RPMI8226 (cell line): ENCODE measurements at regions not wholly inside any gene's neighbourhood (a gene's known extent, or its start where the extent isn't known, plus 50 kb on each side); places are given as distances from the start of the nearest gene placed in this dataset.
"Not testable (repeated sequence)": the region's sequence is repeated elsewhere in the genome, so short reads cannot be mapped to it uniquely, and the experiment has no call there.

Source experiments
- DNase-seq: peaks from one replicate; pipeline ENCODE4 v3.0.0-alpha.2; 2015

DNA sequence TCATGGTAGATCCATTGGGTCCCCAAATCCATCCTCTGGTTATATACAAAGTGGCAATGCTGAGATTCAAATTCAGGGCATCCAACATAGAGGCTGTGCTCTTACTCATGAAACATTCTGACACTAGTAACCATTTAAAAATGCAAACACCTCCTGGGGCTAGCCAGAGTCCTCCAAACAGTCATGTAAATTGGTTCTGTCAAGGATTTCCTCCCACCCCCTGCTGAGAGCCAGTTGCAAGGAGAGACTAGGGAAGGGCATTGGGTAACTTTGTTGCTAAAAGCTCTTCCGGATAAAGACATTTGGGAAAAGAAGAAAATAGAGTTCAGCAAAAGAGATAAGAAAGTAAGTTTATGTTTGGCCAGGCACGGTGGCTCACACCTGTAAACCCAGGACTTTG lies 58.3 kb downstream of the ART5 start:
- DNase-seq, result not testable (repeated sequence)

DNA sequence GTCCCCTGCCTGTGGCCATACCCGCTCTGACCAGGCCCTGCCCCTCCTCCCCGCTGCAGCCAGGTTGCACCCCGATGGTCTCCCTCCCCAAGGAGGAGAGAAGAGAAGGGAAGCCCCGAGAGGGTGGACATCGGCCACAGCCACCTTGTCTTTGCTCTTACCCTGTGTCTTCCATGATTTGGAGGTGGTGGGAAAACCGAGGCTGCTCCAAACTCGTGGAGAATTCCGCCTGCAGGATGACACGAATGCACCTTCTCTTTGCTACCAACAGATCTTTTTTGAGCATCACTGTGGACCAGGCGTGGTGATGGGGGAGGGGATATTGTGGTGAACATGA lies 60.4 kb downstream of the ART5 start:
- DNase-seq, result not testable (repeated sequence)

DNA sequence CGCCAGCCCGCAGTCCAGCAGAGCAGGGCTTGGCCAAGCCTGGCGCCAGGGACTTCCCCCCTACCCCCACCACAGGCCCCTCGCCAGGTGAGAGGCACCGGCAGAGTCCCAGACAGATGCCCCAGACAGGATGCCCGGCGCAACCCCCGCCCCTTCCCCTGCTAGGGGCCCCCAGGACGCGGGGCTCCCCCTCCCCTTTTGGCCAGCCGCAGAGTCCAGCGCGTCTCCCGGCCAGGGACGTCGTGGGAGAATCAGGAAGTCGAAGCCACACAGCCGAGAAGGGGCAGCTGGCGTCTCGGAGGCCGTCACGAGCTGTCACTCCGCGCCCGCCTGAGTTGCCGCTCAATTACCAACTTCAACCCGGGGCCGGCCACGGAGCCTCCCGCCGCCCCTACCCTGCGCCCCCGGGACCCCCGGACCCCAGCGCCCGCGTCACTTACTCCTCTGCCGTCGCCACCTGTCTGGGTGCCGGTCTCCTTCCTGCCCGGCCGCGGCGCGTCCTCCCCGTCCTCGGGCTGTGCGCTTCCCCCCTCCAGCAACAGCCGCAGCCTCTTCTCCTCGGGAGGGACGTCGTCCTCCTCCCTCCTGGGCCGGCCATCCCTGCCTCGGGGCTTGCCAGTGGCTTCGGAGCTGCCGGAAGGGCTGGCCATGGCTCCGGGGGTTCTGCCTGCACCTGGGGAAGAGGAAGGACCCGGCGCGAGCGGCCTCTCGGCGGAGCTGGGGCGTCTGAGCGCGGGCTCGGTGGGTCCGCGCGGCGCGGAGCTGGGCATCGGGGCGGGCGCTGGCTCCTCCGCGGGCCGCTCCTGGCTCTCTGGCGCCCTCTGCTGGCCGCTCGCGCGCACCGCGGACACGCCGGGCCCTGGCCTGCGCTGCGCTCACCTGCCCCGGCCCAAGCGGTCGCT lies 61.1 kb downstream of the ART5 start:
- DNase-seq, result peak; percentile 30

DNA sequence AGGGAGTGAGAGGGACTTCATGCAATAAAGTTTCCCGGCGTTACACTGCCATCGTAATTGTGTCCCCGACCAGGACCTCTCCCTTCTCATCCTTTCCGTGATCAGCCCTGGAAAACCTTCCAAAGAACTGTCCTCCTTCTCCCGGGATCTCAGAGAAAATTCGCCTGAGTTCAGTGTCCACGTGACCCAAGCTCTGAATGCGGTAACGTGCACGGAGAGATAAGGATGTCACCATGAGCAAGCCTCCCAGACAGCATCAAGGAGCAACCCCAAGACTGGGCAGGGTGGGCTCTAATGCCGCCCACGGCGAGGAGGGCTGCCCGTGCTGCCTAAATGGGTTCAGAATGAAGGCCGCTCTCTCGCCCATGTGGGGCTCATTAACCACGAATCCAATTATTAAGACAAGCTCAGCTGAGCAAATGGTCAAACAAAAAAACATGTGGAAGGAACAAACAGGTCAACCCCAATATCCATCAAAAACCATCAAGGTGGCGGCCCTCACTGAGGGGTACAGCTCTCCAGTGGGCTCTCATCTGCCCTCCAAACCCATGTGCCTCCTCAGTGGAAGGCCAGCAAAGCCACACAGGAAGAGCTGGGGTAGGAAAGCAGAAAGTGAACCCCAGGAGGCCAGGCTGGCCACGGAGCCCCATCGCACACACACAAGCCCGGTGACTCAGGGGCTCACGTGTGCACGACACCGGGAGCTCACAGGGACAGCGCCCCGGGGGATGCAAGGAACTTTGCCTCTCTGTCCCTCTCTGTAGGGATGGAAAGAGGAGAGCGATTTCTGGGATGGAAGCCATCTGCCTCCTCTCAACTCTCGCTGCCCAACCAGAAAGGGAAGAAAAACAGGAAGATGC lies 62.0 kb downstream of the ART5 start:
- DNase-seq, result not testable (repeated sequence)

DNA sequence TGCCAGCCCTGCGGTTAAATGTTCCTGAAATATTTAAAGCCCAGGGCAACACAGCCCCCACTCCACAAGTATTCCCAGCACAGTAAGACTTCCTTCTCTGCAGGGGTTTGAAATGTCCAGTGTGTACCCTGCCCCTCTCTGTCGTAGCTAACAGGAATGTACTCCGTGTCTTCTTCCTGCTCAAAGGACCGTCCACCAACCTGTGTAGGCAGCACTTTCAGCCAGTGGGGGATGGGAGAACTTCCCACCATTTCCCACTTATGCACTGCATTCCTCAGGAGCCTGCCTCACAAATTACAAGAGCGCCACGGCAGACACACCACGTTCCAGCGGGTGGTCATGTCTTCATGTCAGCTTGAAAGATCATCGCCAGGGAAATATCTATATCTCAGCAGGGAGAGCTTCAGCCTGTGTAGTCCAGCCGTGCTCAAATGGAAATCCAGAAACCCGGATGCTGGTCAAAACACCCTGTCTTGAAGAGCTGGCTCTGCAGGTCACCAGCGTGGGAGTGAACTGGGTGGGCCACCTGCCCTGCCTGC lies 65.7 kb downstream of the ART5 start:
- not testable (repeated sequence) for DNase-seq

DNA sequence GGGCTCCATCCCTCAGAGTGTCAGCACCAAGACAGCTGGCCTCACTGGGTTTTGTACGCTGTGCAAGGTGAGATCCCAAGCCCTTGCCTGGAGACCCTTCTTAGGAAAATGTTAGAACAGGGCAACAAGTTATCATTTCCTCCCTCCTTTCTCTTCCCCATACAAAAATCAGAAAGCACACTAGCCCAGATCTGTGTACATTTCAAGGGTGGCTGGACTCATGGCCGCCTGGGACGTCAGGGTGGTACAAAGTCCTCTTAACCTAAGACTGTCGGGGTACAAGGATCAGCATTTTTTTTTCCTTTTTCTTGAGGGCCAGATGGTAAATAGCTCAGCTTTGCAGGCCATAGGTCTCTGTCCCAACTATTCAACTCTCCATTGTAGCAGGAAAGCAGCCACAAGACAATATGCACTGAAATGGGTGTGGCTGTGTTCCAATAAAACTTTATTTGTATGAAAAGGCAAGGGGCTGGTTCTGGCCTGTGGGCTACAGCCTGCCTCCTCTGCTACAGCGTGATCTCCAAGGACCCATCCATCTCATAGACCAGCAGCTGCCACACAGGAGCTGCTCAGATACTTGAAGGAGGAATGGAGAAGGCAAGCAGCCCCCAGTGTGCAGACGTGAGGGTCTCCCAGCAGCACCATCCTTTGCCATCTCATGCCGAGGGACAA lies 68.7 kb downstream of the ART5 start:
- not testable (repeated sequence) for DNase-seq

DNA sequence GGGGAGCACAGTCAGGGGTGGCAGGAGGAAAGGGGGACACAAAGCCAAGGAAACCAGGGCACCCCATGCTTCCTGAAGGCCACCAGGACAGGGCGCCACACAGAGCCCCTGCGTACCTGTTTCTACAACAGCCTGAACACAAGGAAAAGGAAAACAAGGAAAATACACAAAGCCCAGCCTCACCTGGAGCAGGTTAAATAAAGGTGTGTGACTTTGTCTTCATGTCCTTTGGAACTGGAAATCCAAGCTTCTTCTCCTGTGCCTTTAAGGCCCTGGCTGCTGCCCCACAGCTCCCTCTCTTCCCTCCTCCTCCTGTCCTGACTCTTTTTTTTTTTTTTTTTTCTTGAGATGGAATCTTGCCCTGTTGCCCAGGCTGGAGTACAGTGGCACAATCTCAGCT lies 70.0 kb downstream of the ART5 start:
- not testable (repeated sequence) for DNase-seq

DNA sequence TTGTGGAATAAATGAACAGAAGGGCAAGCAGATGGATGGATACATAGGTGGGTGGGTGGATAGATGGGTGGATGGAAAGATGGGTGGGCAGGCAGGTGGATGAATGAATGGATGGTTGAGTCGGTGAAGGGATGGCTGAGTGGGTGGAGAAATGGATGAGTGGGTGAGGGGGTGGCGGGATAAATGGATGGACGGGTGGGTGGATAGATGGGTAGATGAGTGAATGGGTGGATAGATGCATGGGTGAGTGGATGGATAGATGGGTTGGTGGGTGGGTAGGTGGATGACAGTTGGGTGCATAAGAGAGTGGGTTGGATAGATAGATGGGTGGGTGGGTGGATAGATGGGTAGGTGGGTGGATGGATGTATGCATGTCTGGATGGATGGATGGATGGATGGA lies 76.0 kb downstream of the ART5 start:
- DNase-seq, result not testable (repeated sequence)

DNA sequence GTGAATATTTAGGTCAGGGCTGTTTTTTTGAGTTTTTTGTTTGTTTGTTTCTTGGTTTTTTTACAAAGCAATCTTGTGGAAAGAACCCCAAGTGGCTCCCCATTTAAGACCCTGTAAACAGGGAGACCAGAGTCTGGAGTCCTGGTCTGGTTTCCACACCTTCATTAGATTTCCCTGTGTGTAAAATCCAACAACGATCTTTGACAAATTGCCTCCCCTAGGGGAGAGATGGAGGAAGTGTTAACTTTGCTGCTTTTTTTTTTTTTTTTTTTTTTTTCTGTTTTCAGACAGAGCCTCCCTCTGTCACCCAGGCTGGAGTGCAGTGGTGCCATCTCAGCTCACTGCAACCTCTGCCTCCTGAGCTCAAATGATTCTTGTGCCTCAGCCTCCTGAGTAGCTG lies 77.4 kb downstream of the ART5 start:
- DNase-seq, result not testable (repeated sequence)

DNA sequence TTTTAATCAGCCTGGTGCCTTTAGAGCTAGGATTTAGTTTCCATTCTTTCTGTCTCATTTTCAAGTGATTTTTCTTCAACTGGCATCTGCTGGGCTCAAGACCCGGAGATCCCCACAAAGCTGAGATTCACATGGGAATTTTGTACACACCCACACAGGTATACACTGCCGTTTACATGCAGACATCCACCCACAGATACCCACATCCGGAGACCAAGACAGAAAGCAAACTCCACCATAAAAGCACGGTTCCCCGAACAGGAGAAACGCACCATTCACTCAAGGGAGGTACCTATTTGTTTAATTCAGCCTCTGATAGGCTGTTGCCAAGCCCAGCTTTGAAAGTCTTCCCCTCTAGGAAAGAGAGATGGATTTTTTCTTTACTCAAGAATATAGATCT lies 87.2 kb downstream of the ART5 start:
- DNase-seq, result not testable (repeated sequence)

DNA sequence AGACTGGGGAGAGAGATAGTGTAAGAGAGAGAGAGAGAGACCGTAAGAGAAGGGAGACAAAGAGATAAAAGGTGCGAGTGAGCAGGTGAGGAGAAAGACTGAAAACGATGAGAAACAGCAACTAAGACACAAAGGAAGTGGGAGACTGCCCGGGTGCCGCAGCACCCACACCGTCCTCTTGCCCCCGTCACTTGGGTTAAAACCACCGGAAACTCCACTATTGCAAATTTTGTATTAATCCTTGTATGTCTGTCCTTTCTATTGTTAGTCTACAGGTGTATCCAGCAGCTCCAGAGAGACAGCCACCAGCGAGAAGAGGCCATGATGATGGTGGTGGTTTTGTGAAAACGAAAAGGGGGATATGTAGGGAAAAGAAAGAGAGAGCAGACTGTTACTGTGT lies 96.8 kb downstream of the ART5 start:
- not testable (repeated sequence) for DNase-seq

DNA sequence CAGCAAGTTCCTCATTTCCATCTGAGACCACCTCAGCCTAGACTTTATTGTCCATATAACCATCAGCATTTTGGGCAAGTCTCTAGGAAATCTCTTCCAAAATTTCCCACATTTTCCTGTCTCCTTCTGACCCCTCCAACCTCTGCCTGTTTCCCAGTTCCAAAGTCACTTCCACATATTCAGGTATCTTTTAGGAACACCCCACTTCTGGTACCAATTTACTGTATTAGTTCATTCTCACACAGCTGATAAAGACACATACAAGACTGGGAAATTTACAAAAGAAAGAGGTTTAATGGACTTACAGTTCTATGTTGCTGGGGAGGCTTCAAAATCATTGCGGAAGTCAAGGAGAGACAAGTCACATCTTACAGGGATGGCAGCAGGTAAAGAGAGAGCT lies 103.6 kb downstream of the ART5 start:
- DNase-seq, result not testable (repeated sequence)

DNA sequence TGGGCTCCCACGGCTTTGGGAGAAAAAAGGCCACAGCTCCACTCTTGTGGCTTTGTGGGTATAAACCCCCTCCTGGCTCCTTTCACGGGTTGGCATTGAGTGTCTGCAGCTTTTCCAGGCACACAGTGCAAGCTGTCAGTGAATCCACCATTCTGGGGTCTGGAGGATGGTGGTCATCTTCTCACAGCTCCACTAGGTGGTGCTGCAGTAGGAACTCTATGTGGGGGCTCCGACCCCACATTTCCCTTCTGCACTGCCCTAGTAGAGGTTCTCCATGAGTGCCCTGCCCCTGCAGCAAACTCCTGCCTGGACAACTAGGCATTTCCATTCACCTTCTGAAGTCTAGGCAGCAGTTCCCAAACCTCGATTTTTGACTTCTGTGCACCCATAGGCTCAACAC lies 104.5 kb downstream of the ART5 start:
- DNase-seq, result not testable (repeated sequence)

DNA sequence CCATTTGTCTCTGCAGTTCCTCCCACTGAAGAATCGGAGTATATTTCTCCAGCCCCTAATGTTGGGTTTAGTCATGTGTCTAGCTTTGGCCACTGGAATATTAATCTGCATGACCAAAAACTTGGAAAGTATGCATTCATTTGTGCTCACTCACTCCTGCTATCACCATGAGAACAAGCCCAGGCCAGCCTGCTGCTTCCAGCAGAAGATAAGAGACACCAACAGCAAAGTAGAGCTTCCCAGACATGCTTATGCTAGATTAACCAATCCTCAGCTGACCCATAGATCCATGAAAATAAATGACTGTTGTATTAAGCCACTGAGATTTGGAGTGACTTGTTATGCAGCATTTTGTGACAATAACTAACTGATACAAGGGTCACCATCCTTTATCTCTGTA lies 108.8 kb downstream of the ART5 start:
- not testable (repeated sequence) for DNase-seq

DNA sequence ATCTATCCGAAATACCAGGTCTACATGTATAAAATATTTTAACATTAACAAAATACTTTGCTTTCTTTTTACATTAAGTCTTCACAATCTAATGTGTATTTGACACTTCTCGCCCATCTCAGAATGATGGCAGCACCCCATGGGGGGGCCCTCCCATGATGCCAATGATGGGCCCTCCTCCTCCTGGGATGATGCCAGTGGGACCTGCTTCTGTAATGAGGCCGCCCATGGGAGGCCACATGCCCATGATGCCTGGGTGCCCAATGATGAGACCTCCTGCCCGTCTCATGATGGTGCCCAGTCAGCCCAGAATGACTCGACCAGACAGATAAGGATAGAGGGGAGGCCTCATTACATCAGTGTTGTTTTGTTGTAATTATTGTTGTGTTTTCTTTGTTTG lies 110.5 kb downstream of the ART5 start:
- not testable (repeated sequence) for DNase-seq

DNA sequence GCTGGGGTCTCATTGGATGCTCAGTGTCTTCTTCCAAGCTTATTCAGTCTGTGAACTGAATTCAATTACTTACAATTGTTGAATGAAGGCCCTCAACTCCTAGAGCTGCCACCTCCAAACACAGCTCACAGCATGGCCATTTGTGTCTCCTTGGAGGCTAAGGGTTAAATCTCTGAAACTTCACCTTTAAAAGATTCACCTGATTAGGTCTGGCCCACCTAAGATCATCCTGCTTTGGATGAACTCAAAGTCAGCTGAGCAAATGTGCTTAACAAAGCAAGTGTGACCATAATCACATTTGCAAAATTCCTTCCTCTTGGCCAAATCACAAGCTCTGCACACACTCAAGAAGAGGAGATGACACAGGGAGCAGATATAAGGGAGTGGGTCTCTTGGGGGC lies 118.2 kb downstream of the ART5 start:
- DNase-seq, result not testable (repeated sequence)

DNA sequence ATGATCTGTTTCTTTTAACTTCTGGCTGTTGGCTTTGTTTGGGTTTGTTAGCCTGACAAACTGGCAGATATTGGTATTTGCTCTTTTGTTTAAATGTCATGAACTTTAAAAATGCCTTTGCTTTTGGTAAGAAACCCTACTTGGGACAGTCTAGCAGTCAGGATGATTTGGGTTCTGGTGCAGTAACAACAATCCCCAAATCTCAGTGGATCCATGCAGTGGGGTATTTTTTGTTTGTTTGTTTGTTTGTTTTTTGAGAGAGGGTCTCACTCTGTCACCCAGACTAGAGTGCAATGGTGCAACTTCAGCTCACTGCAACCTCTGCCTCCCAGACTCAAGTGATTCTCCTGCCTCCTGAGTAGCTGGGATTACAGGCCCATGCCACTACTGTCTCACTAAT lies 120.9 kb downstream of the ART5 start:
- not testable (repeated sequence) for DNase-seq

DNA sequence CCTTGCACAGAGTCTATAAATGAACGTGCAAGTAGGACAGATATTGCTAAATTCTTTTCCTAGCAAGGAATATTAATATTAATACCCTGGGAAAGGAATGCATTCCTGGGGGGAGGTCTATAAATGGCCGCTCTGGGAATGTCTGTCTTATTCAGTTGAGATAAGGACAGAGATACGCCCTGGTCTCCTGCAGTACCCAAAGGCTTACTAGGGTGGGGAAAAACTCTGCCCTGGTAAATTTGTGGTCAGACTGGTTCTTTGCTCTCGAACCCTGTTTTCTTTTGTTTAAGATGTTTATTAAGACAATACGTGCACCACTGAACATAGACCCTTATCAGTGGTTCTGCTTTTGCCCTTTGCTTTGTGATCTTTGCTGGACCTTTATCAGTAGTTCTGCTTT lies 122.0 kb downstream of the ART5 start:
- DNase-seq, result not testable (repeated sequence)

DNA sequence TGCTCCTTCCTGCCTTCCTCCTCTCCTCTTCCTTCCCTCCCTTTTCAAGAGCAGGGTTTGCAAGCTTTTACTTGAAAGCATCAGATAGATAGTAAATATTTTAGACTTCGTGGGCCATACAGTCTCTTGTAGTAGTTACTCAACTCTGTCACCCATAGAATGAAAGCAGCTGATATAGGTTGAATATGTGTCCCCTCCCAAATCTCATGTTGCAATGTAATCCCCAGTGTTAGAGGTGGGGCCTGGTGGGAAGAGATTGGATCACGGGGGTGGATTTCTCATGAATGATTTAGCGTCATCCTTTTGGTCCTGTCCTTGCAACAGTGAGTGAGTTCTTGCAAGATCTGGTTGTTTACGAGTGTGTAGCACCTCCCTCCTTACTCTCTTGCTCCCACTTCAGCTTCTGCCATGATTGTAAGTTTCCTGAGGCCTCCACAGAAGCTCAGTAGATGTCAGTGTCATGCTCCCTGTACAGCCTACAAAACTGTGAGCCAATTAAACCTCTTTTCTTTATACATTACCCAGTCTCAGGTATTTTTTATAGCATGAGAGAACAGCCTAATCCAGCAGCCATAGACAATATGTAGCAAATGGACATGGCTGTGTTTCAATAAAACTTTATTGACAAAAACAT lies 124.7 kb downstream of the ART5 start:
- not testable (repeated sequence) for DNase-seq

DNA sequence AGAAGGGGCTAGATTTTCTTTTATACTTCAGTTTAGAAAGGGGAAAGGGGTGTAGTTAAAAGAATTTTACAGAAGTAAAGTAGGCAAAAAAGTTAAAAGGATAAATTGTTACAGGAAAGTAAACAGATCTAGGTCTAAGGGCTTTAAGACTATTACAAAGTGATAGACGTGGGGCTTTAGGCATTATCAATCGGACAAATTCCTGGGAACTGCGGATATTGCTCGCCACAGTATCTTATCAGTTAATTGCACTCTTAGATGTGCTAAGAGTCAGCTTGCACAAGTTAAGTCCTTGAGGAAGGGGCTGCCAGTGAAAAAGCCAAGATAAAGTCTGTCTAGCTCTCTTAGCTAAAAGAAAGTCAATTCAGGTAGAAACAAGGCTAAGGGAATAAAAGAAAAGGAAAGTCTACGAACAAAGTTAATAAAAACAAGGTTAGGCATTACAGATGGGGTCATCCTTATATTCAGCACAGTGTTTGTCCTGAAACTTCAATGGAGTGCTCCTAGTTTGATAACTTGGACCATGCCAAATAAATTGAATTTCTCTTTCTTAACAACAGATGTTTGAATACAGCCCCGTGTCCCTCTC lies 125.4 kb downstream of the ART5 start:
- not testable (repeated sequence) for DNase-seq

DNA sequence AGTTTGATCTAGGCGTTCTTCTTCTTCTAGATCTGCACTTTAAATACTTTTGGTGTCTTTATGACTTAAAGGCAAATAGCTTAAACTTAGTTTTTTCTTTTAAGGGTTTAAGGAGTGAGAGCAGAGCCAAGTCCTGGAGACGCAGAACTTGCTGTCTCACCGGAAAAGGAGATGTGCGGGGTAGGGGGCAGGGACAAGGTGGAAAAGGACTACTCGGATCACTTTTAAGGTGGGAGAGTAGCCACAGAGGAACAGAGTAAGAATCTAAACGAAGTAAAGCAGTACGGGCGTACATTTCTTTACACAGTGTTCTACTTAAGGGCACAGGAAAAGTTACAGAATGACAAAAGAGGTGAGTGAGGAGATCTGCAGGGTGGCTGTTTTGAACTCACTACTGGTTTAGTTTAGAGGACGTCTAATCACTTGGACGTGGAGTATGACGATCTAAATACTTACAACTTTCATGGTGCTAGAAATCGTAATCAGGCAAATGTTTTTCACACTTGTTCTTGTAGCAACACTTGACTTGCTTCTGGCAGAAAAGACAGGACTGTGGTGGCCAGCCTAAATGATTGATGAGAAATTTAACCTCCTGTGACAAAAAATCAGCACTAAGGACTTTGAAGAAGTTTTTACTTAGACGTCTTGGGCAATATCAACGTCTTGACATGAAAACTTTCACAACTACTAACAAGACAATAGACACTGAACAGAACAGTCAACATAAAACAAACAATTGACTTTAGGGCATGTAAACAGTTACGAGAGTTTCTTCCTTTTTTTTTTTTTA lies 127.0 kb downstream of the ART5 start:
- not testable (repeated sequence) for DNase-seq
